Left lung (tissue), 4 donors: ENCODE measurements at regions not wholly inside any gene's neighbourhood (a gene's known extent, or its start where the extent isn't known, plus 50 kb on each side); places are given as distances from the start of the nearest gene placed in this dataset.
A peak's percentile ranks its signal among the peaks of the same experiment; 100 is the strongest.

ENCODE experiments used
- ATAC-seq: fragments of 200-7000 bp; cut with Tn5 transposase; one replicate; pipeline ENCODE4 v1.9.1; 2020; ENCODE audit warnings: moderate library complexity
- DNase-seq, 4 donors: peaks; one replicate each; pipeline ENCODE4 v3.0.0-alpha.2; 2013 to 2020
- H3K27ac ChIP-seq, 2 donors: fragments of 200-600 bp; sonication (generic) in 1 of 2; one replicate each; pipeline versions ENCODE4 v1.5.0 to v1.8.0; 2020 to 2021
- H3K27me3 ChIP-seq, 2 donors: fragments of 200-600 bp; sonication (generic) in 1 of 2; one replicate each; pipeline versions ENCODE4 v1.5.0 to v1.8.0; 2020 to 2021
- H3K36me3 ChIP-seq, 2 donors: fragments of 200-600 bp; sonication (generic) in 1 of 2; one replicate each; pipeline versions ENCODE4 v1.5.0 to v1.8.0; 2020 to 2021
- H3K4me1 ChIP-seq, 2 donors: fragments of 200-600 bp; one replicate each; pipeline ENCODE4 v1.8.0; 2021
- H3K4me3 ChIP-seq, 2 donors: fragments of 200-600 bp; sonication (generic) in 1 of 2; one replicate each; pipeline versions ENCODE4 v1.5.0 to v1.8.0; 2020 to 2021; ENCODE audit warnings: mild to moderate bottlenecking in 1 of 2
- H3K9me3 ChIP-seq, 2 donors: fragments of 200-600 bp; sonication (generic) in 1 of 2; one replicate each; pipeline versions ENCODE4 v1.5.0 to v1.8.0; 2020 to 2021
- CTCF ChIP-seq, 2 donors: fragments of 200-600 bp; sonication (generic) in 1 of 2; IDR thresholded peaks; one replicate each; pipeline versions ENCODE4 v1.5.0 to v1.8.0; 2021; ENCODE audit warnings: antibody characterized with exemption in 2 of 2
- intact Hi-C, 2 donors: fragments of 100-400 bp; cut with DNase I; formaldehyde crosslinking; loops; one replicate each; pipeline versions ENCODE4 v1.11.2 to v1.14.2; 2022
- donor health status: DM: no; HTN: yes; CAD: no.
- donor health status: DM: no; HTN: no; CAD: no.

GRCh38 chr11:129319751-129320150 lies 55.9 kb upstream of the BARX2 start:
- Histone ChIP-seq H3K9me3 (no peaks in the 10 kb centered on the region), H3K36me3 (no peaks in the 10 kb centered on the region), H3K27ac (no peak overlapping the region), H3K4me3 (no peak overlapping the region), H3K4me1 (peaks cover 14 to 50% of the 10 kb centered on the region in 2 donors), H3K27me3 (no peaks in the 10 kb centered on the region)
- TF ChIP-seq CTCF (IDR thresholded peaks at IDR 0.05) = no peak
- ATAC-seq (no peak), DNase-seq (no peak)
- intact Hi-C loops = no loop called here

GRCh38 chr11:129319201-129319600 lies 56.4 kb upstream of the BARX2 start:
- Histone ChIP-seq H3K9me3 (no peaks in the 10 kb centered on the region), H3K27ac (no peak overlapping the region), H3K27me3 (no peaks in the 10 kb centered on the region), H3K4me3 (no peak overlapping the region), H3K36me3 (no peaks in the 10 kb centered on the region), H3K4me1 (peaks cover 15 to 44% of the 10 kb centered on the region in 2 donors)
- intact Hi-C loops = no loop called here
- ATAC-seq (no peak), DNase-seq (no peak)
- no peak for TF ChIP-seq CTCF (IDR thresholded peaks at IDR 0.05)

GRCh38 chr11:129317571-129317970 lies 58.1 kb upstream of the BARX2 start:
- ATAC-seq = peak; percentile 84

GRCh38 chr11:129316781-129317180 lies 58.9 kb upstream of the BARX2 start:
- Histone ChIP-seq H3K36me3 (no peaks in the 10 kb centered on the region), H3K4me3 (no peak overlapping the region), H3K27ac (peak overlapping the region in 1 of 2 donors; percentile 48), H3K27me3 (no peaks in the 10 kb centered on the region), H3K9me3 (no peaks in the 10 kb centered on the region), H3K4me1 (peaks cover 13 to 28% of the 10 kb centered on the region in 2 donors)
- no peak for TF ChIP-seq CTCF (IDR thresholded peaks at IDR 0.05)
- DNase-seq (no peak), ATAC-seq (no peak)
- intact Hi-C loops = no loop called here

More at GRCh38 chr11:129317571-129317970, 58.1 kb upstream of the BARX2 start:
- H3K27ac ChIP-seq = peak overlapping the region; percentile 64 to 79
- intact Hi-C loops = no loop called here
- H3K36me3 ChIP-seq = no peaks in the 10 kb centered on the region
- TF ChIP-seq CTCF (IDR thresholded peaks at IDR 0.05) = no peak
- no peak for DNase-seq
- no peaks in the 10 kb centered on the region for H3K9me3 ChIP-seq
- H3K4me1 ChIP-seq = peaks cover 13 to 28% of the 10 kb centered on the region in 2 donors
- no peak overlapping the region for H3K4me3 ChIP-seq
- no peaks in the 10 kb centered on the region for H3K27me3 ChIP-seq

GRCh38 chr11:129315781-129316579 lies 59.7 kb upstream of the BARX2 start:
- H3K27me3 ChIP-seq = no peaks in the 10 kb centered on the region
- TF ChIP-seq CTCF (IDR thresholded peaks at IDR 0.05) = no peak
- H3K9me3 ChIP-seq = no peaks in the 10 kb centered on the region
- peak overlapping the region; percentile 11 to 48 for H3K27ac ChIP-seq
- intact Hi-C loops = no loop called here
- ATAC-seq = peak; percentile 77
- peak in 2 of 4 donors; percentile 12 to 45 for DNase-seq
- H3K36me3 ChIP-seq = no peaks in the 10 kb centered on the region
- H3K4me1 ChIP-seq = peaks cover 13 to 28% of the 10 kb centered on the region in 2 donors
- H3K4me3 ChIP-seq = no peak overlapping the region
